ENCODE measurements at regions not wholly inside any gene's neighbourhood (a gene's known extent, or its start where the extent isn't known, plus 50 kb on each side); places are given as distances from the start of the nearest gene placed in this dataset.

GRCh38 chr3:106783231-106783630 is 594.0 kb upstream of the CCDC54 start:
- no peak for DNase-seq (ENCODE audit: low spot score)
- intact Hi-C loops (cut with DNase I) = no loop called here

- intact Hi-C loops (cut with DNase I) = no loop called here
- DNase-seq (ENCODE audit: low spot score) = no peak
Observed at GRCh38 chr3:106789276-106789675, 588.0 kb upstream of the CCDC54 start.

- intact Hi-C loops (cut with DNase I) = no loop called here
- DNase-seq (ENCODE audit: low spot score) = no peak
Observed at GRCh38 chr3:106792716-106793115, 584.5 kb upstream of the CCDC54 start.

GRCh38 chr3:106794442-106794841 is 582.8 kb upstream of the CCDC54 start:
- no peak for DNase-seq (ENCODE audit: low spot score)
- intact Hi-C loops (cut with DNase I) = no loop called here

GRCh38 chr3:106795553-106795952 is 581.7 kb upstream of the CCDC54 start:
- no peak for DNase-seq (ENCODE audit: low spot score)
- intact Hi-C loops (cut with DNase I) = no loop called here

GRCh38 chr3:106797461-106797860 is 579.8 kb upstream of the CCDC54 start:
- DNase-seq (ENCODE audit: low spot score) = no peak
- intact Hi-C loops (cut with DNase I) = no loop called here

DNA sequence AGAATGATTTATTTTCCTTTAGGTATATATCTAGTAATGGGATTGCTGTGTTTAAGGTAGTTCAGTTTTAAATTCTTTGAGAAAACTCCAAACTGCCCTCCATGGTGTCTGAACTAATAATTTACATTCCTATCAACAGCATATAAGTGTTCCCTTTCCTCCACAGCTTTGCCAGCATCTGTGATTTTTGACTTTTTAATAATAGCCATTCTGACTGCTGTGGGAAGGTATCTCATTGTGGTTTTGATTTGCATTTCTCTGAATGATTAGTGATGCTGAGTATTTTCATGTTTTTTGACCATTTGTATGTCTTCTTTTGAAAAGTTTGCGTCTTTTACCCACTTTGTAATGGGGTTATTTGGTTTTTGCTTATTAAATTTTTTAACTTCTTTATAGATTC is 571.6 kb upstream of the CCDC54 start:
- DNase-seq (ENCODE audit: low spot score) = no peak
- intact Hi-C loops (cut with DNase I) = no loop called here

DNA sequence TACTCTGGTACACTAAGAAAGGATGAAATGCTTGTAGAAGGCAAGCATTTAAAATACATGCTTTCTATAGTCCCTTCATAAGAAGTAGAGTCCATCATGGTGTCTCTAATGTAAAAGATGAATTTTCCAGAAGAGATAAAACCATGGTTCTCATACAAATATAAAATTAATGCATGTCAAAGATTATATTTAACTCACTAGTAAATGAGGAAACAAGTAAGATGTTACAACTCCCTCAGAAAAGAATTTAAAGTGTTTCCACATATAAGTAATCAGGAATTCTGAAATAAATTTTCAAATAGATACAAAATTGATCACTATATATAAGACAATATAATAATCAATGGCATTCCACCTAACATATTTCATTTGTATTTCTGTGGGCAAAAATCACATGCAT is 570.3 kb upstream of the CCDC54 start:
- DNase-seq (ENCODE audit: low spot score) = no peak
- intact Hi-C loops (cut with DNase I) = no loop called here

- intact Hi-C loops (cut with DNase I) = no loop called here
- no peak for DNase-seq (ENCODE audit: low spot score)
Observed at GRCh38 chr3:106809041-106809440, 568.2 kb upstream of the CCDC54 start.

DNA sequence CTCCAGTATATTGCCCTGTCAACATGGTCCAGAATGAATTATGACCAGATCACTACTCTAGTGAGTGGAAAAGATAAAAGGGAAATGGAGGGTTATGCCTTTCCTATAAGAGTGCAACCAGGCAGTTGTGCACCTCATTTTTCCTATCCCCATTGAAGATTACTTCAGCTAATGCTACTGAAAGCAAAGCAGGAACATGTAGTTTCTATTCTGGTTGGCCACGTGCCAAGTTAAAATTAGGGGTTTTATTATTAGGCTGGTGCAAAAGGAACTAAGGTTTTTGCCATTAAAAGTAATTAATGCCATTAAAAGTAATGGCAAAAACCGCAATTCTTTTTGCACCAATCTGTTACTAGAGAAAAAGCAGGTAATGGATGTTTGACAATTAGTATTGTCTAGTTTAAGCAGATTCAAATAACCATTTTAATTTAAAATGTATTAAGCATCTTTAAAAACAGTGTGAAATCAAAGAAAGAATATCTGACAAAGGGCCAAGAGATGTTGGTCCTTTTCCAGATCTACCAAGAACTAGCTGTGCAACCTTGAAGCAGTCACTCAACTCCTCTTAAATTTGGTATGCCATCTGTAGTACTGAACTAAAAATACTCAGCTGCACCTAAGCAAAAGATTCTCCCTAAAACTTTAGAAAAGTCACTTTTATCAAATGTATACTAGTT is 567.5 kb upstream of the CCDC54 start:
- intact Hi-C loops (cut with DNase I) = no loop called here
- DNase-seq (ENCODE audit: low spot score) = no peak

DNA sequence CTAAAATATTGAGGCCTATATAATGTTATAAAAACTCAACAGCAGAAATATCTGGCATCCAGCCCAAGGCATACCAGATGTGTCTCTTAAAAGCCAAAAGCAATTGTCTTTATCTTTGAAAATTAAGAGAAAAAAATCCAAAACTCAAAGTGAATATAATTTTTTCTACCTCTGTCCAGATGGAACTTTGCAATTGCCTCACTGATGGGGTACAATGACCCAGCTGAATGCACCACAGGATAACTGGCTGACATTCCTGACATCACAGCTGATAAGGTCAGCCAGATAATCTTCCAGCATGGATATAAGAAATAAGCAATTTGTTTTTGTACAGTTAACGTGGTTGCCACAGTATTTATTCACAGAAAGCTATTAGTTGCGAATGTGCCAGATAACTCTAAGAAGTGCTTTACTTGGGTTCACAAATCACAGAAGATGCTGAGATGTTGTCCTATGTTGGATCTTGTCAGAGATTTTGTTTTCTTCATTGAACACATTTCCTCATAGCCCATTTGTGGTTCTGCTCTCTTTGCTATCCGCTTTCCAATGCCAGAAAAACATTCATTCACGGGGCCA is 566.9 kb upstream of the CCDC54 start:
- intact Hi-C loops (cut with DNase I) = no loop called here
- DNase-seq (ENCODE audit: low spot score) = no peak

- DNase-seq (ENCODE audit: low spot score) = no peak
- intact Hi-C loops (cut with DNase I) = no loop called here
Observed at GRCh38 chr3:106811376-106811775, 565.9 kb upstream of the CCDC54 start.

- intact Hi-C loops (cut with DNase I) = no loop called here
- DNase-seq (ENCODE audit: low spot score) = no peak
Observed at GRCh38 chr3:106813742-106814141, 563.5 kb upstream of the CCDC54 start.

GRCh38 chr3:106814231-106814630 is 563.0 kb upstream of the CCDC54 start:
- DNase-seq (ENCODE audit: low spot score) = no peak
- intact Hi-C loops (cut with DNase I) = no loop called here

- intact Hi-C loops (cut with DNase I) = no loop called here
- no peak for DNase-seq (ENCODE audit: low spot score)
Observed at GRCh38 chr3:106816838-106817237, 560.4 kb upstream of the CCDC54 start.

DNA sequence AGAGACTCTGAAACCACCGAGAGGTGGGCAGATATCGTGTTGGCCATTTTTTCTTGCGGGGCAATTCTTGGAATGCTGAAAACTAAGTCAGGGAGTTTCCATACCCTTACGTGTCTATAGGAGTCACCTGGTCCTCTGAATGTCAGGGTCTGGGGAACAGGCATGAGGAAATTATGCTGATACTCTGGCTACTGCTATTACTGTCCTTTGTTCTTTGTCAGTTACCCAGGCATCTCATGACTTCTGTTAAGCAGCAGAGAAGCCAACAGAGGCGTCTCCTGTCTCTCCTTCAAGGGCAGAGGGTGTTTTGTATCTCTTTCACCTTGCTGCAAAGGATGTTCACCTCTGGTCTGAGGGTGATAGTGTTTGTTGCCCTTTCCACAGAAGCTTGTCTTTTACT is 559.5 kb upstream of the CCDC54 start:
- no peak for DNase-seq (ENCODE audit: low spot score)
- intact Hi-C loops (cut with DNase I) = no loop called here

- intact Hi-C loops (cut with DNase I) = no loop called here
Observed at GRCh38 chr3:106819440-106819839, 557.8 kb upstream of the CCDC54 start.

GRCh38 chr3:106820726-106821362 is 556.4 kb upstream of the CCDC54 start:
- intact Hi-C loops (cut with DNase I) = no loop called here
- no peak for DNase-seq (ENCODE audit: low spot score)

More at GRCh38 chr3:106819440-106819839, 557.8 kb upstream of the CCDC54 start:
- DNase-seq (ENCODE audit: low spot score) = no peak

DNA sequence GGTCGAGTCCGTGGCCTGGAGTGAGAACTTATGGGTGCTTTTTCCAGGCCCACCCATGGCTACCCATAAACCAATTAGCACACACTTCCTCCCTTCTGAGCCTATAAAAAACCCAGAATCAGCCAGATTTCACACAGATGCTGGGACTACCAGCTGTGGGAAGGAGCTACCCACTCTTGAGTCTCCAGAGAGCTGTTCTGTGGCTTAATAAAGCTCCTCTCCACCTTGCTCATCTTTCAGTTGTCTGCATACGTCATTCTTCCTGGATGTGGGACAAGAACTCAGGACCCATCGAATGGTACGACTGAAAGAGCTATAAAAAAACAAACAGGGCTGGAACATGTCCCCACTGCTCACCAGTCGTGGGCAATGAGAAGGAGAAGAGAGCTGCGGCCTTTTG is 555.4 kb upstream of the CCDC54 start:
- intact Hi-C loops (cut with DNase I) = no loop called here
- DNase-seq (ENCODE audit: low spot score) = no peak

DNA sequence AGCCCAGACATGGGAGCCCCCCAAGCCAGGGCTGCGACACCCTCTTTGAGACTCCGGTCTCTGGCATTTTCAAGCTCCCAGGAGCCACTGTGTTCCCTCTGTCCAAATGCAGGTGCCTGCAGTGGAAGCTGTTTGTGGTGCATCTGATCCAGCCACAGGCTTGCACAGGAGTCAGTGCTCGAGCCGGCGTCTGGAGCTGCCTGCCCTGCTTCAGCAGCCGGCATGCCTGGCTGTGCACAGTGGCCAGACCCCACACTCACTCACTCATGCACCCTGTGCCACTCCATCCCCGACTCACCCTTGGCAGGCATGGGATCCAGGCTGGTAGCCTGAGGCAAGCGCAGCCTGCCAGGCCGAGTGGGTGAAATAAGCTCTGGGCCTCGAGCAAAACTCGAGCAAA is 555.0 kb upstream of the CCDC54 start:
- intact Hi-C loops (cut with DNase I) = no loop called here
- DNase-seq (ENCODE audit: low spot score) = no peak

DNA sequence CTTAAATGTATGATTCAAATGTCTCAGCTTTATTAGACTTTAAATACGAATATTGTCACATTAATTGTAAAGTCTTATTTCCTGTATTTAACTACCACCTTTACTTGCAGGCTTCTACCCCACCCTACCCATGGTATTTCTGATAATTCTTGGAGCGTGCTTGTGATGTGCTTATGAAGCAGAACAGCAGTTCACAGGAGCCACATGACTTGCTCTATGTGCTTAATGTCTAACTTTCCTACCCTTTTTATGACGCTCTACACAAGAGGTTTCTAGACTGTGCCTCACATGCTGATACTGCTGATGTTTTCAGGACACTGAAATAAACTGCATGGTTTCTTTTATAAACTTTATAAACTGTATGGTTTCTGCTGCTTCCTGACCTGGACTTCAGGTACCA is 553.5 kb upstream of the CCDC54 start:
- no peak for DNase-seq (ENCODE audit: low spot score)
- intact Hi-C loops (cut with DNase I) = loop anchor here (2.0 kb wide), 1 partner anchor 241 kb away; no protein-coding TSS in a partner anchor

Data from cardiac septum (tissue), 1 donor.